ENCODE measurements at regions not wholly inside any gene's neighbourhood (a gene's known extent, or its start where the extent isn't known, plus 50 kb on each side); places are given as distances from the start of the nearest gene placed in this dataset.

DNA sequence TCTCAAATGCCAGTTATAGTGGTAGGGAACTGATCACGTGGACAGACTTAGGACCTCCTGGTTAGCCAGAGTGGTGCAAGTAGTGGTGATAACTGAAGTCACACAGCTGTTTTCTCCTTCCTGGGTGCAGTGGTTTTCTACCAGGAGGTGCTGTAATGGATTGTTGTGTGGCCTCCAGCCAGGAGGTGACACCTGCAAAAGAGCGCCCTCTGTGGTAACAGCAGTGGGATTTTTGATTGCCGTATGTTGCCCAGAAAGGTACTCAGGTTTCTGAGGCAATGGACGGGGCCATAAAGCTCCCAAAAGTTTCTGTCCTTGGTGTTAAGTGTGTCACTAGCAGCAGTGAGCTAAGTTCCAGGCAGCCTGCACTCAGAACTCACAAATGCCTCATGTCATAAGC lies 1358.1 kb upstream of the DDX18 start:
- TF ChIP-seq, protein P1, sequence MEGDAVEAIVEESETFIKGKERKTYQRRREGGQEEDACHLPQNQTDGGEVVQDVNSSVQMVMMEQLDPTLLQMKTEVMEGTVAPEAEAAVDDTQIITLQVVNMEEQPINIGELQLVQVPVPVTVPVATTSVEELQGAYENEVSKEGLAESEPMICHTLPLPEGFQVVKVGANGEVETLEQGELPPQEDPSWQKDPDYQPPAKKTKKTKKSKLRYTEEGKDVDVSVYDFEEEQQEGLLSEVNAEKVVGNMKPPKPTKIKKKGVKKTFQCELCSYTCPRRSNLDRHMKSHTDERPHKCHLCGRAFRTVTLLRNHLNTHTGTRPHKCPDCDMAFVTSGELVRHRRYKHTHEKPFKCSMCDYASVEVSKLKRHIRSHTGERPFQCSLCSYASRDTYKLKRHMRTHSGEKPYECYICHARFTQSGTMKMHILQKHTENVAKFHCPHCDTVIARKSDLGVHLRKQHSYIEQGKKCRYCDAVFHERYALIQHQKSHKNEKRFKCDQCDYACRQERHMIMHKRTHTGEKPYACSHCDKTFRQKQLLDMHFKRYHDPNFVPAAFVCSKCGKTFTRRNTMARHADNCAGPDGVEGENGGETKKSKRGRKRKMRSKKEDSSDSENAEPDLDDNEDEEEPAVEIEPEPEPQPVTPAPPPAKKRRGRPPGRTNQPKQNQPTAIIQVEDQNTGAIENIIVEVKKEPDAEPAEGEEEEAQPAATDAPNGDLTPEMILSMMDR (IDR thresholded peaks at IDR 0.05): no peak
- H3K27me3 Mint-ChIP-seq (ENCODE audit: low read depth): no peaks in the 10 kb centered on the region
- no peaks in the 10 kb centered on the region for H3K4me1 Mint-ChIP-seq (ENCODE audit: low read depth)
- no peaks in the 10 kb centered on the region for H3K36me3 Mint-ChIP-seq (ENCODE audit: low read depth)
- H3K4me3 Mint-ChIP-seq (ENCODE audit: unreplicated experiment): no peak overlapping the region
- peaks cover 34% of the 10 kb centered on the region for H3K9me3 Mint-ChIP-seq (ENCODE audit: low read depth)
- no peak for DNase-seq (ENCODE audit: low spot score)
- no peak overlapping the region for H3K27ac Mint-ChIP-seq (ENCODE audit: unreplicated experiment)

DNA sequence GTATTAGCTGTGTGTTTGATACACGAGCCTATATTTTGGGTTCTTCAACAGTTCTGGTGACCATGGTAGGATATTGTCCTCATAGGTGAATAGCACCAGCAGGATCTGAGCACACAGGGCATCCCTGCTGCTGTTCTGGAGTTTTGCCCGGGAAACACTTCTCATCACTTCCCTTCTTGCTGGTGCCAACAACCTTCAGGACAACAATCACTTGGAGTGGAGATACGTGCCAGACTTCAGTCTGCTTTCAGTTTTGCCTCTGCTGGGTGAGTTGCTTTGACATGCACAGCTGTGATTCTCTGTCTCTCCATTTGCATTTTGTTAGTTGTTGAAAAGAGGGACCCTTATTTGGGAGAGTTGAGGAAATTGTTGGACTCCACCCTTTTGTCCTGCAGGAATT lies 1347.2 kb upstream of the DDX18 start:
- H3K4me3 Mint-ChIP-seq (ENCODE audit: unreplicated experiment): no peak overlapping the region
- no peak for DNase-seq (ENCODE audit: low spot score)
- H3K4me1 Mint-ChIP-seq (ENCODE audit: low read depth): no peaks in the 10 kb centered on the region
- H3K27me3 Mint-ChIP-seq (ENCODE audit: low read depth): no peaks in the 10 kb centered on the region
- no peaks in the 10 kb centered on the region for H3K36me3 Mint-ChIP-seq (ENCODE audit: low read depth)
- peaks cover 42% of the 10 kb centered on the region for H3K9me3 Mint-ChIP-seq (ENCODE audit: low read depth)
- H3K27ac Mint-ChIP-seq (ENCODE audit: unreplicated experiment): no peak overlapping the region
- TF ChIP-seq, protein P1 (IDR thresholded peaks at IDR 0.05): no peak

DNA sequence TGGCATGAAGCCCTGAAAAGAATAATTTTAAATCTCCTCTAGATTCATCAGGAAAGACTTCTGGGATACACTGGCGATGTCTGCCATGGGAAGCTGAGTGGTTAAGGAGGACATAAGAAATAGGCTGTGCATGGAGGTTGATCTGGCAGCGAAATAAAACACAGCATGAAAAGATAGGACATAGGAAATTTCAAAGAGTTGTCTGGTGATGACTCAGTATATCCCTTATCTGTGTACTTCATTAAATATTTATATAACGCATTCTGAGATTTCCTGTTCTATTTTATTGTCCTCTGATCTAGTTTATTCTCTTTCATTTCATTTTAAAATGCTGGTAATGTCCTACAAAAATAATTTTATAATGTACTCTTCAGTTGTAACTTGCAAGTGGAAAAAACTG lies 1337.3 kb upstream of the DDX18 start:
- Mint-ChIP-seq H3K27me3 (ENCODE audit: low read depth) (no peaks in the 10 kb centered on the region), H3K9me3 (ENCODE audit: low read depth) (peaks cover 18% of the 10 kb centered on the region), H3K4me3 (ENCODE audit: unreplicated experiment) (no peak overlapping the region), H3K36me3 (ENCODE audit: low read depth) (no peaks in the 10 kb centered on the region), H3K27ac (ENCODE audit: unreplicated experiment) (no peak overlapping the region), H3K4me1 (ENCODE audit: low read depth) (no peaks in the 10 kb centered on the region)
- TF ChIP-seq, protein P1 (IDR thresholded peaks at IDR 0.05): no peak
- no peak for DNase-seq (ENCODE audit: low spot score)

DNA sequence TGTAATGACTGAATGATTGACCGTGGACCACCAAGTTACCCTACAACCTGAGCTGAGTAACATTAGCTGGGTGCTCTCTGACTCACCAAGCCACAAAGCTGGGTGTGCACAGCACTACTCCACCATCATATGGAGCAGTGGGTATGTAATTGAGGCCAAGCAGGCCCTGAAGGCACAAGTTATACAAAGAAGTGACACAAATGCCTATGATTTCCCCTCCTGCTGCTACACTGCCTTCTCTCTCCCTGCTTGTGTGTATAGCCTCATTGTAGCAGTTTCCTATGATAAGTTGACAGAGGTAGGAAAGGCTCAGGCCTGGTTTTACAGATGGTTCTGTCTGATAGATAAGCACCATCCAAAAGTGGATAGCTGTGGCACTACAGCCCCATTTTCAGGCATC lies 1327.2 kb upstream of the DDX18 start:
- H3K4me1 Mint-ChIP-seq (ENCODE audit: low read depth): no peaks in the 10 kb centered on the region
- TF ChIP-seq, protein P1 (IDR thresholded peaks at IDR 0.05): no peak
- H3K27ac Mint-ChIP-seq (ENCODE audit: unreplicated experiment): no peak overlapping the region
- peaks cover 39% of the 10 kb centered on the region for H3K9me3 Mint-ChIP-seq (ENCODE audit: low read depth)
- DNase-seq (ENCODE audit: low spot score): no peak
- H3K27me3 Mint-ChIP-seq (ENCODE audit: low read depth): no peaks in the 10 kb centered on the region
- H3K4me3 Mint-ChIP-seq (ENCODE audit: unreplicated experiment): no peak overlapping the region
- H3K36me3 Mint-ChIP-seq (ENCODE audit: low read depth): no peaks in the 10 kb centered on the region

DNA sequence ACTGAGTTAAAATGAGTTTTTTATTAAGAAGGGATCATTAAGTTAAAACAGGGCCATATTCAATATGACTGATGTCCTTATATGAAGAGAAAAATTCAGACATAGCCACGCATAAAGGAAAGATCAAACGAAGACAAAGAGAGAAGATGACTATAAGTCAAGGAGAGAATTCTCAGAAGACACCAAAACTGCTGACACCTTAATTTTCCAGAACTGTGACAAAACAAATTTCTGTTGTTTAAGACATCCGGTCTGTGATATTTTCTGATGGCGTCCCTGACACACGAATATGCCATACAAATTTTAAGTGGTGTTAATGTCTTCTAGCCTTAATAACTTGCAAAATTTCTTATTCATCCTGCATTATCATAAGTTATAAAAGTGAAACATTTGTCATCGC lies 1325.2 kb upstream of the DDX18 start:
- Mint-ChIP-seq H3K27ac (ENCODE audit: unreplicated experiment) (no peak overlapping the region), H3K27me3 (ENCODE audit: low read depth) (no peaks in the 10 kb centered on the region), H3K36me3 (ENCODE audit: low read depth) (no peaks in the 10 kb centered on the region)

More for the DNA sequence above, 1325.2 kb upstream of the DDX18 start:
- no peaks in the 10 kb centered on the region for H3K4me1 Mint-ChIP-seq (ENCODE audit: low read depth)
- H3K9me3 Mint-ChIP-seq (ENCODE audit: low read depth): peaks cover 39% of the 10 kb centered on the region
- no peak for DNase-seq (ENCODE audit: low spot score)
- no peak overlapping the region for H3K4me3 Mint-ChIP-seq (ENCODE audit: unreplicated experiment)
- TF ChIP-seq, protein P1 (IDR thresholded peaks at IDR 0.05): no peak
